ENCODE measurements at regions not wholly inside any gene's neighbourhood (a gene's known extent, or its start where the extent isn't known, plus 50 kb on each side); places are given as distances from the start of the nearest gene placed in this dataset.

- no peaks in the 10 kb centered on the region for H3K36me3 Mint-ChIP-seq (ENCODE audit: low read depth)
- H3K4me1 Mint-ChIP-seq (ENCODE audit: low read depth) = no peaks in the 10 kb centered on the region
- CTCF ChIA-PET = interaction anchor here (0.6 to 3.2 kb wide), 4 partner anchors 10 to 278 kb away, joined by 3 to 12 read pairs (median 4); no protein-coding TSS in a partner anchor
- no peak overlapping the region for H3K27ac Mint-ChIP-seq
- no peaks in the 10 kb centered on the region for H3K9me3 Mint-ChIP-seq
- no peak for DNase-seq
- intact Hi-C loops (cut with micrococcal nuclease) = loop anchor here (10.0 kb wide), 2 partner anchors 368 to 818 kb away; no protein-coding TSS in a partner anchor
- peaks cover 4% of the 10 kb centered on the region for H3K27me3 Mint-ChIP-seq (ENCODE audit: low read depth)
- H3K4me3 Mint-ChIP-seq = no peak overlapping the region
These were observed 164.4 kb downstream of the SOCS6 start for GRCh38 chr18:70453058-70453775.

- no peak overlapping the region for H3K4me3 Mint-ChIP-seq
- no peaks in the 10 kb centered on the region for H3K36me3 Mint-ChIP-seq (ENCODE audit: low read depth)
- no peaks in the 10 kb centered on the region for H3K4me1 Mint-ChIP-seq (ENCODE audit: low read depth)
- no peak overlapping the region for H3K27ac Mint-ChIP-seq
- H3K27me3 Mint-ChIP-seq (ENCODE audit: low read depth) = peaks cover 4% of the 10 kb centered on the region
- intact Hi-C loops (cut with micrococcal nuclease) = loop anchor here (10.0 kb wide), 2 partner anchors 368 to 818 kb away; no protein-coding TSS in a partner anchor
- CTCF ChIA-PET = interaction anchor here (0.6 to 3.2 kb wide), 5 partner anchors 10 to 278 kb away, joined by 3 to 12 read pairs (median 4); no protein-coding TSS in a partner anchor
- DNase-seq = no peak
- no peaks in the 10 kb centered on the region for H3K9me3 Mint-ChIP-seq
These were observed 163.7 kb downstream of the SOCS6 start for GRCh38 chr18:70452501-70452900.

GRCh38 chr18:70450426-70451253 lies 161.8 kb downstream of the SOCS6 start:
- H3K27ac Mint-ChIP-seq = no peak overlapping the region
- no peaks in the 10 kb centered on the region for H3K36me3 Mint-ChIP-seq (ENCODE audit: low read depth)
- intact Hi-C loops (cut with micrococcal nuclease) = loop anchor here (10.0 kb wide), 2 partner anchors 366 to 816 kb away; no protein-coding TSS in a partner anchor
- no peak overlapping the region for H3K4me3 Mint-ChIP-seq
- H3K27me3 Mint-ChIP-seq (ENCODE audit: low read depth) = peaks cover 4% of the 10 kb centered on the region
- CTCF ChIA-PET = interaction anchor here (0.6 to 2.5 kb wide), 2 partner anchors 17 to 335 kb away, joined by 4 to 17 read pairs; no protein-coding TSS in a partner anchor
- no peaks in the 10 kb centered on the region for H3K4me1 Mint-ChIP-seq (ENCODE audit: low read depth)
- no peak for DNase-seq
- H3K9me3 Mint-ChIP-seq = no peaks in the 10 kb centered on the region

- H3K9me3 Mint-ChIP-seq = peaks cover 3% of the 10 kb centered on the region
- intact Hi-C loops (cut with micrococcal nuclease) = no loop called here
These were observed 159.7 kb downstream of the SOCS6 start for GRCh38 chr18:70448588-70448987.

GRCh38 chr18:70446063-70446462 lies 157.2 kb downstream of the SOCS6 start:
- CTCF ChIA-PET = interaction anchor here (1.8 kb wide), 1 partner anchor 12 kb away, joined by 8 read pairs; no protein-coding TSS in a partner anchor
- intact Hi-C loops (cut with micrococcal nuclease) = no loop called here
- Mint-ChIP-seq H3K27ac (no peak overlapping the region), H3K9me3 (peaks cover 17% of the 10 kb centered on the region), H3K36me3 (ENCODE audit: low read depth) (peaks cover 2% of the 10 kb centered on the region), H3K4me1 (ENCODE audit: low read depth) (no peaks in the 10 kb centered on the region), H3K4me3 (no peak overlapping the region), H3K27me3 (ENCODE audit: low read depth) (peaks cover 3% of the 10 kb centered on the region)
- no peak for DNase-seq

More at GRCh38 chr18:70448588-70448987, 159.7 kb downstream of the SOCS6 start:
- H3K4me1 Mint-ChIP-seq (ENCODE audit: low read depth) = no peaks in the 10 kb centered on the region
- H3K27me3 Mint-ChIP-seq (ENCODE audit: low read depth) = peaks cover 4% of the 10 kb centered on the region
- H3K36me3 Mint-ChIP-seq (ENCODE audit: low read depth) = no peaks in the 10 kb centered on the region
- no peak for DNase-seq
- CTCF ChIA-PET = interaction anchor here (0.7 kb wide), 1 partner anchor 306 kb away, joined by 3 read pairs; no protein-coding TSS in a partner anchor
- no peak overlapping the region for H3K27ac Mint-ChIP-seq
- no peak overlapping the region for H3K4me3 Mint-ChIP-seq

- Mint-ChIP-seq H3K36me3 (ENCODE audit: low read depth) (peaks cover 2% of the 10 kb centered on the region), H3K4me1 (ENCODE audit: low read depth) (no peaks in the 10 kb centered on the region), H3K9me3 (peaks cover 17% of the 10 kb centered on the region), H3K27ac (no peak overlapping the region), H3K27me3 (ENCODE audit: low read depth) (peaks cover 3% of the 10 kb centered on the region), H3K4me3 (no peak overlapping the region)
- intact Hi-C loops (cut with micrococcal nuclease) = no loop called here
- no peak for DNase-seq
- CTCF ChIA-PET = no interaction called here
These were observed 154.1 kb downstream of the SOCS6 start for GRCh38 chr18:70442933-70443332.

GRCh38 chr18:70432804-70433400 lies 144.1 kb downstream of the SOCS6 start:
- no peak overlapping the region for H3K27ac Mint-ChIP-seq
- DNase-seq = no peak
- no peak overlapping the region for H3K4me3 Mint-ChIP-seq
- intact Hi-C loops (cut with micrococcal nuclease) = loop anchor here (5.0 kb wide), 1 partner anchor 141 kb away; no protein-coding TSS in a partner anchor
- no peaks in the 10 kb centered on the region for H3K9me3 Mint-ChIP-seq
- CTCF ChIA-PET = interaction anchor here (0.6 to 4.4 kb wide), 15 partner anchors 11 to 1772 kb away, joined by 3 to 63 read pairs (median 4); partner anchors contain the start of gene RTTN
- H3K4me1 Mint-ChIP-seq (ENCODE audit: low read depth) = no peaks in the 10 kb centered on the region
- no peaks in the 10 kb centered on the region for H3K36me3 Mint-ChIP-seq (ENCODE audit: low read depth)
- H3K27me3 Mint-ChIP-seq (ENCODE audit: low read depth) = no peaks in the 10 kb centered on the region

GRCh38 chr18:70431203-70431624 lies 142.4 kb downstream of the SOCS6 start:
- H3K27ac Mint-ChIP-seq = no peak overlapping the region
- intact Hi-C loops (cut with micrococcal nuclease) = loop anchor here (5.0 kb wide), 1 partner anchor 139 kb away; no protein-coding TSS in a partner anchor
- no peaks in the 10 kb centered on the region for H3K36me3 Mint-ChIP-seq (ENCODE audit: low read depth)
- no peaks in the 10 kb centered on the region for H3K4me1 Mint-ChIP-seq (ENCODE audit: low read depth)
- H3K9me3 Mint-ChIP-seq = no peaks in the 10 kb centered on the region
- CTCF ChIA-PET = interaction anchor here (0.7 kb wide), 1 partner anchor 239 kb away, joined by 3 read pairs; no protein-coding TSS in a partner anchor
- H3K4me3 Mint-ChIP-seq = no peak overlapping the region
- no peaks in the 10 kb centered on the region for H3K27me3 Mint-ChIP-seq (ENCODE audit: low read depth)
- DNase-seq = no peak

GRCh38 chr18:70430501-70431173 lies 141.8 kb downstream of the SOCS6 start:
- H3K4me1 Mint-ChIP-seq (ENCODE audit: low read depth) = no peaks in the 10 kb centered on the region
- no peak overlapping the region for H3K27ac Mint-ChIP-seq
- DNase-seq = no peak
- CTCF ChIA-PET = interaction anchor here (0.7 to 1.3 kb wide), 3 partner anchors 24 to 239 kb away, joined by 3 to 6 read pairs (median 3); no protein-coding TSS in a partner anchor
- intact Hi-C loops (cut with micrococcal nuclease) = loop anchor here (5.0 kb wide), 1 partner anchor 138 kb away; no protein-coding TSS in a partner anchor
- H3K27me3 Mint-ChIP-seq (ENCODE audit: low read depth) = no peaks in the 10 kb centered on the region
- H3K4me3 Mint-ChIP-seq = no peak overlapping the region
- H3K9me3 Mint-ChIP-seq = no peaks in the 10 kb centered on the region
- H3K36me3 Mint-ChIP-seq (ENCODE audit: low read depth) = no peaks in the 10 kb centered on the region

- CTCF ChIA-PET = interaction anchor here (1.0 to 1.3 kb wide), 2 partner anchors 25 to 235 kb away, joined by 3 to 6 read pairs; no protein-coding TSS in a partner anchor
- Mint-ChIP-seq H3K9me3 (no peaks in the 10 kb centered on the region), H3K4me1 (ENCODE audit: low read depth) (no peaks in the 10 kb centered on the region), H3K36me3 (ENCODE audit: low read depth) (no peaks in the 10 kb centered on the region), H3K27ac (no peak overlapping the region), H3K27me3 (ENCODE audit: low read depth) (no peaks in the 10 kb centered on the region), H3K4me3 (no peak overlapping the region)
- intact Hi-C loops (cut with micrococcal nuclease) = loop anchor here (5.0 kb wide), 1 partner anchor 138 kb away; no protein-coding TSS in a partner anchor
- DNase-seq = no peak
These were observed 141.1 kb downstream of the SOCS6 start for GRCh38 chr18:70429847-70430500.

- H3K4me1 Mint-ChIP-seq (ENCODE audit: low read depth) = no peaks in the 10 kb centered on the region
- no peaks in the 10 kb centered on the region for H3K36me3 Mint-ChIP-seq (ENCODE audit: low read depth)
- H3K9me3 Mint-ChIP-seq = no peaks in the 10 kb centered on the region
- no peak overlapping the region for H3K4me3 Mint-ChIP-seq
- CTCF ChIA-PET = no interaction called here
- H3K27me3 Mint-ChIP-seq (ENCODE audit: low read depth) = no peaks in the 10 kb centered on the region
- intact Hi-C loops (cut with micrococcal nuclease) = no loop called here
- DNase-seq = no peak
- no peak overlapping the region for H3K27ac Mint-ChIP-seq
These were observed 139.6 kb downstream of the SOCS6 start for GRCh38 chr18:70428439-70428838.

Measured in activated naive CD4-positive, alpha-beta T cell treated with anti-CD3 and anti-CD28 coated beads for 36 hours (primary cell).